ENCODE measurements at regions not wholly inside any gene's neighbourhood (a gene's known extent, or its start where the extent isn't known, plus 50 kb on each side); places are given as distances from the start of the nearest gene placed in this dataset.

DNA sequence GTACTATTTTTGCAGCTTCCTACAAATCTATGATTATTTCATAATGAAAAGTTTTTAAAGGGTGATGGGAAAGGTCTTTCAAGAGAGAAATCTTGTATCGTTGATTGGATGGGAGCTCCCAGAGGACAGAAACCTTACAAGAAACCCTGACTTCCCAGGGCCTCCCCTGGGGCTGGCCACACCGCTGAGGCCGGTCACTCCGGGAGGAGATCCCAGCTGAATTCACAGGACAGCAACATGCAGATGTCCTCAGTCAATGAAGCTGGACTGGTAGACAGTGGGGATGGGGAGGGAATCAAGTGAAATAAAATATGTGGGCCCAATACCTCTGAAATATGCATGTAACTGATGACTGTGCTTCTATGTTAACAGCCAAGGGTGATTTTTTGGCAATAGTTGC, 135.6 kb downstream of the TFCP2L1 start:
- intact Hi-C loops (cut with micrococcal nuclease) = no loop called here

More for the DNA sequence above, 135.6 kb downstream of the TFCP2L1 start:
- POLR2A ChIA-PET = no interaction called here
- no peaks in the 10 kb centered on the region for H3K9me3 ChIP-seq (ENCODE audit: control insufficient read depth in 1 of 2, insufficient read depth in 1 of 2, low read depth in 1 of 2, low read length in 2 of 2)
- DNase-seq (ENCODE audit: low read depth, low spot score) = no peak
- no peak overlapping the region for H3K9ac ChIP-seq (ENCODE audit: low read length)
- no peaks in the 10 kb centered on the region for H3K9me2 ChIP-seq (ENCODE audit: insufficient read depth)
- no TSS peak for BruUV-seq (replicated peaks)
- no peak overlapping the region for H2AFZ ChIP-seq (ENCODE audit: low read depth, low read length, poor library complexity, severe bottlenecking)
- H3K36me3 ChIP-seq (ENCODE audit: control insufficient read depth in 1 of 2, insufficient read depth in 2 of 2, low read length in 2 of 2) = no peaks in the 10 kb centered on the region
- ATAC-seq = no peak
- no peaks in the 10 kb centered on the region for H4K20me1 ChIP-seq (ENCODE audit: insufficient read depth)
- H3K27ac ChIP-seq (ENCODE audit: low read depth, low read length) = no peak overlapping the region
- H3K4me3 ChIP-seq (replicated peaks in 1 of 2; ENCODE audit: low read depth in 1 of 2, low read length in 2 of 2) = no peak overlapping the region
- CTCF ChIA-PET = interaction anchor here (1.1 kb wide), 1 partner anchor 21 kb away, joined by 4 read pairs; no protein-coding TSS in a partner anchor
- H3K79me2 ChIP-seq (ENCODE audit: insufficient read depth, low read length) = no peaks in the 10 kb centered on the region
- no peak overlapping the region for H3K4me2 ChIP-seq (ENCODE audit: low read length)
- RAD21 ChIA-PET (ENCODE audit: low non-redundant PET in 1 of 2, low total read pairs in 2 of 2, uncharacterized antibody in 2 of 2, unreplicated experiment in 2 of 2) = no interaction called here
- no peaks in the 10 kb centered on the region for H3K27me3 ChIP-seq (ENCODE audit: insufficient read depth, low read length)
- no peaks in the 10 kb centered on the region for H3K4me1 ChIP-seq (ENCODE audit: control insufficient read depth in 1 of 2, insufficient read depth in 2 of 2, low read length in 2 of 2)
- TF ChIP-seq, protein P1, sequence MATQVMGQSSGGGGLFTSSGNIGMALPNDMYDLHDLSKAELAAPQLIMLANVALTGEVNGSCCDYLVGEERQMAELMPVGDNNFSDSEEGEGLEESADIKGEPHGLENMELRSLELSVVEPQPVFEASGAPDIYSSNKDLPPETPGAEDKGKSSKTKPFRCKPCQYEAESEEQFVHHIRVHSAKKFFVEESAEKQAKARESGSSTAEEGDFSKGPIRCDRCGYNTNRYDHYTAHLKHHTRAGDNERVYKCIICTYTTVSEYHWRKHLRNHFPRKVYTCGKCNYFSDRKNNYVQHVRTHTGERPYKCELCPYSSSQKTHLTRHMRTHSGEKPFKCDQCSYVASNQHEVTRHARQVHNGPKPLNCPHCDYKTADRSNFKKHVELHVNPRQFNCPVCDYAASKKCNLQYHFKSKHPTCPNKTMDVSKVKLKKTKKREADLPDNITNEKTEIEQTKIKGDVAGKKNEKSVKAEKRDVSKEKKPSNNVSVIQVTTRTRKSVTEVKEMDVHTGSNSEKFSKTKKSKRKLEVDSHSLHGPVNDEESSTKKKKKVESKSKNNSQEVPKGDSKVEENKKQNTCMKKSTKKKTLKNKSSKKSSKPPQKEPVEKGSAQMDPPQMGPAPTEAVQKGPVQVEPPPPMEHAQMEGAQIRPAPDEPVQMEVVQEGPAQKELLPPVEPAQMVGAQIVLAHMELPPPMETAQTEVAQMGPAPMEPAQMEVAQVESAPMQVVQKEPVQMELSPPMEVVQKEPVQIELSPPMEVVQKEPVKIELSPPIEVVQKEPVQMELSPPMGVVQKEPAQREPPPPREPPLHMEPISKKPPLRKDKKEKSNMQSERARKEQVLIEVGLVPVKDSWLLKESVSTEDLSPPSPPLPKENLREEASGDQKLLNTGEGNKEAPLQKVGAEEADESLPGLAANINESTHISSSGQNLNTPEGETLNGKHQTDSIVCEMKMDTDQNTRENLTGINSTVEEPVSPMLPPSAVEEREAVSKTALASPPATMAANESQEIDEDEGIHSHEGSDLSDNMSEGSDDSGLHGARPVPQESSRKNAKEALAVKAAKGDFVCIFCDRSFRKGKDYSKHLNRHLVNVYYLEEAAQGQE (IDR thresholded peaks at IDR 0.05; ENCODE audit: low read depth) = no peak
- TF ChIP-seq EZH2 (IDR thresholded peaks at IDR 0.05) (no peak), POLR2A (IDR thresholded peaks at IDR 0.05; ENCODE audit: borderline replicate concordance, extremely low read depth, insufficient read depth, insufficient read length) (no peak), EGR1 (IDR thresholded peaks at IDR 0.05; ENCODE audit: low read depth) (no peak), POLR2AphosphoS5 (IDR thresholded peaks at IDR 0.05; ENCODE audit: low read depth, low read length) (no peak), TCF7L2 (IDR thresholded peaks at IDR 0.05; ENCODE audit: borderline replicate concordance, extremely low read depth, insufficient read depth, insufficient read length) (no peak), EZH2phosphoT487 (IDR thresholded peaks at IDR 0.05; ENCODE audit: borderline replicate concordance) (no peak), YY1 (IDR thresholded peaks at IDR 0.05; ENCODE audit: extremely low read depth, insufficient replicate concordance, low read depth, low read length) (no peak)
- TF ChIP-seq, protein P2, sequence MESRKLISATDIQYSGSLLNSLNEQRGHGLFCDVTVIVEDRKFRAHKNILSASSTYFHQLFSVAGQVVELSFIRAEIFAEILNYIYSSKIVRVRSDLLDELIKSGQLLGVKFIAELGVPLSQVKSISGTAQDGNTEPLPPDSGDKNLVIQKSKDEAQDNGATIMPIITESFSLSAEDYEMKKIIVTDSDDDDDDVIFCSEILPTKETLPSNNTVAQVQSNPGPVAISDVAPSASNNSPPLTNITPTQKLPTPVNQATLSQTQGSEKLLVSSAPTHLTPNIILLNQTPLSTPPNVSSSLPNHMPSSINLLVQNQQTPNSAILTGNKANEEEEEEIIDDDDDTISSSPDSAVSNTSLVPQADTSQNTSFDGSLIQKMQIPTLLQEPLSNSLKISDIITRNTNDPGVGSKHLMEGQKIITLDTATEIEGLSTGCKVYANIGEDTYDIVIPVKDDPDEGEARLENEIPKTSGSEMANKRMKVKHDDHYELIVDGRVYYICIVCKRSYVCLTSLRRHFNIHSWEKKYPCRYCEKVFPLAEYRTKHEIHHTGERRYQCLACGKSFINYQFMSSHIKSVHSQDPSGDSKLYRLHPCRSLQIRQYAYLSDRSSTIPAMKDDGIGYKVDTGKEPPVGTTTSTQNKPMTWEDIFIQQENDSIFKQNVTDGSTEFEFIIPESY (IDR thresholded peaks at IDR 0.05; ENCODE audit: extremely low read depth, insufficient replicate concordance, low read length) = no peak
- TF ChIP-seq, protein P3, sequence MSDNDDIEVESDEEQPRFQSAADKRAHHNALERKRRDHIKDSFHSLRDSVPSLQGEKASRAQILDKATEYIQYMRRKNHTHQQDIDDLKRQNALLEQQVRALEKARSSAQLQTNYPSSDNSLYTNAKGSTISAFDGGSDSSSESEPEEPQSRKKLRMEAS (IDR thresholded peaks at IDR 0.05) = no peak
